Stimulated activated CD8-positive, alpha-beta memory T cell treated with anti-CD3 and anti-CD28 coated beads, Interleukin-4, amount 100 ng/mL, for 48 hours (primary cell): ENCODE measurements at regions not wholly inside any gene's neighbourhood (a gene's known extent, or its start where the extent isn't known, plus 50 kb on each side); places are given as distances from the start of the nearest gene placed in this dataset.

ENCODE experiments used
- DNase-seq: peaks from one replicate; pipeline ENCODE4 v3.0.0-alpha.2; 2020

GRCh38 chr4:138298866-138299265, 56.7 kb upstream of the SLC7A11 start:
- no peak for DNase-seq

- no peak for DNase-seq
Observed at GRCh38 chr4:138298431-138298830, 56.3 kb upstream of the SLC7A11 start.

GRCh38 chr4:138297743-138298405, 55.7 kb upstream of the SLC7A11 start:
- no peak for DNase-seq

GRCh38 chr4:138292321-138292720, 50.2 kb upstream of the SLC7A11 start:
- no peak for DNase-seq
